ENCODE measurements at regions not wholly inside any gene's neighbourhood (a gene's known extent, or its start where the extent isn't known, plus 50 kb on each side); places are given as distances from the start of the nearest gene placed in this dataset.

DNA sequence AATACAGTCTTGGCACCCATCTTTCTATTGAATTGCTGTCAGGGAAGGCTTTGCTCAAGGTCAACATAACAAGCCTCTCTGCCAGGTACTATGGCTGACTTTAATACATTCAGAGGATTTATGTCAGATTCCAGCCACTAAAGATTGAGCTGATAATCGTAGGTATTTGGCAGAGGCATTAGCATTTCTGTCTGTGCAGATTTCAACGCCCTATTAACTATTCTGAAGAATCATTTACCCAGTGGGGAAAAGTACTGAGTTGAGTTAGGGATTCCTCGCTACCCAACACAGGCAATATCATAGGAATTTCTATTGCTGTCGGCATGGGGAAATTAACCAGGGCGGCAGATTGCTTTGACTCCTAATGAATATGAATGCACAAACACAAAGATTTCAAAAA, 233.7 kb upstream of the SPTLC3 start:
- Histone ChIP-seq H3K4me3 (ENCODE audit: low read depth, low read length) (no peak overlapping the region), H3K27me3 (ENCODE audit: control insufficient read depth, insufficient read depth, low read length) (no peaks in the 10 kb centered on the region), H3K4me1 (ENCODE audit: control insufficient read depth, insufficient read depth, low read length) (no peaks in the 10 kb centered on the region), H3K36me3 (ENCODE audit: control insufficient read depth, insufficient read depth, low read length) (no peaks in the 10 kb centered on the region), H3K9ac (ENCODE audit: low read depth, low read length) (no peak overlapping the region), H3K9me3 (ENCODE audit: control insufficient read depth, insufficient read depth, low read length) (no peaks in the 10 kb centered on the region)

- Histone ChIP-seq H3K9me3 (ENCODE audit: control insufficient read depth, insufficient read depth, low read length) (no peaks in the 10 kb centered on the region), H3K4me1 (ENCODE audit: control insufficient read depth, insufficient read depth, low read length) (no peaks in the 10 kb centered on the region), H3K4me3 (ENCODE audit: low read depth, low read length) (no peak overlapping the region), H3K36me3 (ENCODE audit: control insufficient read depth, insufficient read depth, low read length) (no peaks in the 10 kb centered on the region), H3K27me3 (ENCODE audit: control insufficient read depth, insufficient read depth, low read length) (no peaks in the 10 kb centered on the region), H3K9ac (ENCODE audit: low read depth, low read length) (no peak overlapping the region)
Measured at GRCh38 chr20:12777016-12777415, 231.8 kb upstream of the SPTLC3 start.

- no peak overlapping the region for H3K4me3 ChIP-seq (ENCODE audit: low read depth, low read length)
- no peaks in the 10 kb centered on the region for H3K9me3 ChIP-seq (ENCODE audit: control insufficient read depth, insufficient read depth, low read length)
- no peaks in the 10 kb centered on the region for H3K36me3 ChIP-seq (ENCODE audit: control insufficient read depth, insufficient read depth, low read length)
- peaks cover 5% of the 10 kb centered on the region for H3K4me1 ChIP-seq (ENCODE audit: control insufficient read depth, insufficient read depth, low read length)
- no peaks in the 10 kb centered on the region for H3K27me3 ChIP-seq (ENCODE audit: control insufficient read depth, insufficient read depth, low read length)
- no peak overlapping the region for H3K9ac ChIP-seq (ENCODE audit: low read depth, low read length)
Measured at GRCh38 chr20:12786276-12786675, 222.5 kb upstream of the SPTLC3 start.

GRCh38 chr20:12788632-12789299, 220.0 kb upstream of the SPTLC3 start:
- H3K9ac ChIP-seq (ENCODE audit: low read depth, low read length) = no peak overlapping the region
- no peaks in the 10 kb centered on the region for H3K36me3 ChIP-seq (ENCODE audit: control insufficient read depth, insufficient read depth, low read length)
- H3K4me1 ChIP-seq (ENCODE audit: control insufficient read depth, insufficient read depth, low read length) = peaks cover 5% of the 10 kb centered on the region
- H3K9me3 ChIP-seq (ENCODE audit: control insufficient read depth, insufficient read depth, low read length) = no peaks in the 10 kb centered on the region
- H3K27me3 ChIP-seq (ENCODE audit: control insufficient read depth, insufficient read depth, low read length) = no peaks in the 10 kb centered on the region
- H3K4me3 ChIP-seq (ENCODE audit: low read depth, low read length) = no peak overlapping the region

DNA sequence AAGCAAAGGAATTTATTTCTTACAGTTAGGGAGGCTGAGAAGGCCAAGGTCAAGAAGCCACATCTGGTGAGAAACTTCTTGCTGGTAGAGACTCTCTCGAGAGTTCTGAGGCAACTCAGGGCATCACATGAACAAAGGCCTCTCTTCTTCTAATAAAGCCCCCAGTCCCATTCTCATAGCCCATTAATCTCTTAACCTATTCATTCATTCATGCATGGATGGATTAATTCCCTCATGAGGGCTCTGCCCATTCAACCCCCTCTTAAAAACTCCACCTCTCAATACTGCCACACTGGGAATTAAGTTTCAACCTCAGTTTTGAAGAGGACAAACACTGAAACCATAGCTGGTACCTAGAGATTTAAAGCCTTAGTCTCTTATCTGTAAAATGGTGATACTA, 217.9 kb upstream of the SPTLC3 start:
- Histone ChIP-seq H3K27me3 (ENCODE audit: control insufficient read depth, insufficient read depth, low read length) (no peaks in the 10 kb centered on the region), H3K9me3 (ENCODE audit: control insufficient read depth, insufficient read depth, low read length) (no peaks in the 10 kb centered on the region), H3K9ac (ENCODE audit: low read depth, low read length) (no peak overlapping the region), H3K4me3 (ENCODE audit: low read depth, low read length) (no peak overlapping the region), H3K36me3 (ENCODE audit: control insufficient read depth, insufficient read depth, low read length) (no peaks in the 10 kb centered on the region), H3K4me1 (ENCODE audit: control insufficient read depth, insufficient read depth, low read length) (peaks cover 5% of the 10 kb centered on the region)

DNA sequence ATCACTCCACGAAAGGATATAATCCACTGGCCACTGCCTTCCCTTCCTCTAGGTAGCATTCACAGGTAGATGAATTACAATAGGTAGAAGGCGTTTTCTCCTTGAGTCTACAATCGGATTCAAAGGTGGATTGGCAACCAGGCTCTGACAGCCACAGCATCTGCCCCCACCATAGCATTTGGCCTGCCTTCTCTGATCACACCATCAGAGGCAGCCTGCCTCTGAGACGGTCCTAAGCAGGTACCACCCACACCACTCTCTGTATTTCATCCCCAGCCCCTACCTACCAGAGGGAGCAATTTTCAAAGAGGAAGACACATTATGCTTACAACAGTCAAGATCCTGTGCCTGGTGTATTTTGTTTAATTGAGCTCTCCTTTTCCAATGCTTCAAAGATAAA, 210.5 kb upstream of the SPTLC3 start:
- Histone ChIP-seq H3K9ac (ENCODE audit: low read depth, low read length) (no peak overlapping the region), H3K4me3 (ENCODE audit: low read depth, low read length) (no peak overlapping the region), H3K4me1 (ENCODE audit: control insufficient read depth, insufficient read depth, low read length) (no peaks in the 10 kb centered on the region), H3K9me3 (ENCODE audit: control insufficient read depth, insufficient read depth, low read length) (no peaks in the 10 kb centered on the region), H3K27me3 (ENCODE audit: control insufficient read depth, insufficient read depth, low read length) (no peaks in the 10 kb centered on the region), H3K36me3 (ENCODE audit: control insufficient read depth, insufficient read depth, low read length) (no peaks in the 10 kb centered on the region)

GRCh38 chr20:12808006-12808567, 200.7 kb upstream of the SPTLC3 start:
- Histone ChIP-seq H3K9ac (ENCODE audit: low read depth, low read length) (no peak overlapping the region), H3K4me1 (ENCODE audit: control insufficient read depth, insufficient read depth, low read length) (no peaks in the 10 kb centered on the region)

GRCh38 chr20:12815231-12815768, 193.5 kb upstream of the SPTLC3 start:
- no peaks in the 10 kb centered on the region for H3K9me3 ChIP-seq (ENCODE audit: control insufficient read depth, insufficient read depth, low read length)

More at GRCh38 chr20:12808006-12808567, 200.7 kb upstream of the SPTLC3 start:
- Histone ChIP-seq H3K27me3 (ENCODE audit: control insufficient read depth, insufficient read depth, low read length) (no peaks in the 10 kb centered on the region), H3K4me3 (ENCODE audit: low read depth, low read length) (no peak overlapping the region), H3K36me3 (ENCODE audit: control insufficient read depth, insufficient read depth, low read length) (no peaks in the 10 kb centered on the region), H3K9me3 (ENCODE audit: control insufficient read depth, insufficient read depth, low read length) (no peaks in the 10 kb centered on the region)

GRCh38 chr20:12815778-12816408, 192.9 kb upstream of the SPTLC3 start:
- Histone ChIP-seq H3K9me3 (ENCODE audit: control insufficient read depth, insufficient read depth, low read length) (no peaks in the 10 kb centered on the region), H3K27me3 (ENCODE audit: control insufficient read depth, insufficient read depth, low read length) (no peaks in the 10 kb centered on the region), H3K36me3 (ENCODE audit: control insufficient read depth, insufficient read depth, low read length) (no peaks in the 10 kb centered on the region), H3K4me3 (ENCODE audit: low read depth, low read length) (no peak overlapping the region), H3K9ac (ENCODE audit: low read depth, low read length) (no peak overlapping the region), H3K4me1 (ENCODE audit: control insufficient read depth, insufficient read depth, low read length) (no peaks in the 10 kb centered on the region)

More at GRCh38 chr20:12815231-12815768, 193.5 kb upstream of the SPTLC3 start:
- Histone ChIP-seq H3K27me3 (ENCODE audit: control insufficient read depth, insufficient read depth, low read length) (no peaks in the 10 kb centered on the region), H3K36me3 (ENCODE audit: control insufficient read depth, insufficient read depth, low read length) (no peaks in the 10 kb centered on the region), H3K4me1 (ENCODE audit: control insufficient read depth, insufficient read depth, low read length) (no peaks in the 10 kb centered on the region), H3K4me3 (ENCODE audit: low read depth, low read length) (no peak overlapping the region), H3K9ac (ENCODE audit: low read depth, low read length) (no peak overlapping the region)

DNA sequence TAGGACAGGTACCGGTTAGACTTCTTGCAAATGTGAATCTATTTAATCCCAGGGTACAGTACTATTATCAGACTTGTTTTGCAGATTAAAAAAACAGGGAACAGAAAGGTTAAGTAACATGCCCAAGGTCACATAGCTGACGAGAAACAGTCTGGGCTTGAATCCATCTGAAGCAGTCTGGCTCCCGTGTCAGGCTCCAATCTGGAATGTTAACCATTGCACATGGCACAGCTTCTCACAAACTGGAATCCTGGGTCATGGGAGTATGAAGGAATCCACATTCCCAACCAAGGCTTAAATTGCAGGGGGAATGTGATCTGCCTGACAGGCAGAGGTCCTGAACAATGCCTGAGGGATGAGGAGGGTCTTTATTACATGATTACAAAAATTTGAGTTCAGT, 187.5 kb upstream of the SPTLC3 start:
- Histone ChIP-seq H3K27me3 (ENCODE audit: control insufficient read depth, insufficient read depth, low read length) (no peaks in the 10 kb centered on the region), H3K9ac (ENCODE audit: low read depth, low read length) (no peak overlapping the region), H3K9me3 (ENCODE audit: control insufficient read depth, insufficient read depth, low read length) (no peaks in the 10 kb centered on the region), H3K36me3 (ENCODE audit: control insufficient read depth, insufficient read depth, low read length) (no peaks in the 10 kb centered on the region), H3K4me1 (ENCODE audit: control insufficient read depth, insufficient read depth, low read length) (no peaks in the 10 kb centered on the region), H3K4me3 (ENCODE audit: low read depth, low read length) (no peak overlapping the region)

DNA sequence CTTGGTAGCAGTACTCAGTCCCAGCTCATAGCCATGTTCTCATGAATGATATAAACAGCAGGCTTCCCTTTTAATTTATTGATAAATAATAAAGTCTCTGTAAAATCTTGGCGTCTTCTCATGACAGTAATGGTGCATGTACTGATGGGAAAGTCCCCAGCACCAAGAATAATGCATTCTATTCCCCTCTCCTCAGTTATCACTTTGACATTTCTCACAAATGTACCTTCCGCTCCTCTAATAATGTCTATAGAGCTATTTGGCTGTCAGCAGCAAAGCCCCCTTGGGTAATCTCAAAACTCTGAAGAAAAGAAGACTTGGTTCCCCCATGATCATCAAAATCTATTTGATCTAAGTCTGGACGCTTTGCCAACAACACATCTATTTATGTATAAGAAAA, 185.0 kb upstream of the SPTLC3 start:
- Histone ChIP-seq H3K9ac (ENCODE audit: low read depth, low read length) (no peak overlapping the region), H3K36me3 (ENCODE audit: control insufficient read depth, insufficient read depth, low read length) (no peaks in the 10 kb centered on the region), H3K4me3 (ENCODE audit: low read depth, low read length) (no peak overlapping the region), H3K9me3 (ENCODE audit: control insufficient read depth, insufficient read depth, low read length) (no peaks in the 10 kb centered on the region), H3K4me1 (ENCODE audit: control insufficient read depth, insufficient read depth, low read length) (no peaks in the 10 kb centered on the region), H3K27me3 (ENCODE audit: control insufficient read depth, insufficient read depth, low read length) (no peaks in the 10 kb centered on the region)
